DMS53 treated with DMSO at 0.1 percent for 48 hours (cell line): ENCODE measurements at regions not wholly inside any gene's neighbourhood (a gene's known extent, or its start where the extent isn't known, plus 50 kb on each side); places are given as distances from the start of the nearest gene placed in this dataset.
"Not testable (repeated sequence)": the region's sequence is repeated elsewhere in the genome, so short reads cannot be mapped to it uniquely, and the experiment has no call there.

Experiments used
- DNase-seq: peaks from one replicate; lab custom pipeline; 2025; ENCODE audit not compliant: unreplicated experiment; lab: John Stamatoyannopoulos, UW

- DNase-seq, result no peak
These were observed 200.8 kb upstream of the GADL1 start for GRCh38 chr3:31095255-31095654.

DNA sequence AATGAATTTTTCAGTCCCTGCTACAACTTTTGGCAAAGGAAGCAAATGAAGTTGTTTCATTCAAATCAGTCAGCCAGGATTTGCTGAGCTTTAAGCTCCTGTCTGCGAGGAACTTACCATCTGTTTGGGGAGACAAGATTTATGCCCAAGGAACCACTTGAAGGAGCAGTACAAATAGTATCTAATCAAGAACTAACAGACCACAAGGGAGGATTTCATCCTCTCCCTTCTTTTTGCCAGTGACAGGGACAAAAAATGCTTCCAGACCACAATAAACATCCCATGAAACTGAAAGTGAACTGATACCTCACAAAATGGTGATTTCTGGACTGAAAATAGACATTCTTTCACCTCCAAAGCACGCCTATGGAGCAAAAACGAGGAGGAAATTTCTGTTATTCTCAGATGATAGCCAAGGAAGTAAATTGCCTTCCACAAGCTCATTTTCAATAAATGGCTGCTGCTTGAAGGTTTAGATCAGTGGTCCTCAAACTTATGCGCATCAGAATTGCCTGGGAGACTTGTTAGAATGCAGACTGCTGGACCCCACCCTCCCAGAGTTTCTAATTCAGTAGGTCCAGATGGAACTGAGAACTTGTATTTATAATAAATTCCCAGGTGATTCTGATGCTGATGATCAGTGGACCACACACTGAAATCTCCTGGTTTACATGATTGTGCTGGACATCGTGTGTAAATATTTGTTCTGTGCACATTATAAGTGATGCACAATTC, 202.4 kb upstream of the GADL1 start:
- no peak for DNase-seq

DNA sequence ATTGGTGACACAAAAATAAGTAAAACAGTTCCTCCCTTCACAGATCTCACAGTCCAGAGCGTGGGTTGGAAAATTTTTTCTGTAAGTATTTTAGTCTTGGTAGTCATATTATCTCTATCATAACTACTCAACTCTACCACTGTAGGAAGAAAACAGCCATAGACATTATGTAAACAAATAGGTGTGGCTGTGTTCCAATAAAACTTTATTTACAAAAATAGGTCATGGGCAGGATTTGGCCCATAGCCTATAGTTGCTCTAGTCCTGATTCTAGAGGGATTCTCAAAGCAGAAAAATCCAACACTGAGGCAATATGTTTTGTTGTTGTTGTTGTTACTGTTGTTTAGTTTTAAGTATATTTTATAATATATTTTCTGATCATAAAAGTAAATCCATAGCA, 206.1 kb upstream of the GADL1 start:
- no peak for DNase-seq

GRCh38 chr3:31101285-31101684, 206.8 kb upstream of the GADL1 start:
- not testable (repeated sequence) for DNase-seq

- DNase-seq, result no peak
These were observed 207.9 kb upstream of the GADL1 start for GRCh38 chr3:31102196-31102879.

DNA sequence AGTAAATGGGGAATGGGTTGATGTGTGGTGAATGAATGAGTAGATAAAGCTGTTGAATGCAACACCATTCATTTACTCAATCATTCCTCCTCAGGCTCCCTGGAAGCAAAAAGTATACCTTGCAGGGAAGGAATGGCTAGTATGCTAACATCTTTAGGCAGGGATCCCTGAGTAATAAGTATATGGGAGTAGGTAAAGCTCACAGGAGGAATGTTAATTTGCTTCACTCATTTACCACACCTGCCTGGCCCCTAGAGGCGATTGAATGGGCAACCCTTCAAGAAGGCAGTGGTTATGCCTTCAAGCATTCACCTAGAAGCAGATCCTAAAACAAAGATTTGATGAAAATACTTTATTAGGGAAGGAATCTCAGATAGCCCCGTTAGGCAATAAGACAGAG, 208.7 kb upstream of the GADL1 start:
- no peak for DNase-seq

GRCh38 chr3:31103623-31104180, 209.2 kb upstream of the GADL1 start:
- DNase-seq, result no peak

- DNase-seq, result no peak
These were observed 210.6 kb upstream of the GADL1 start for GRCh38 chr3:31105011-31105410.

DNA sequence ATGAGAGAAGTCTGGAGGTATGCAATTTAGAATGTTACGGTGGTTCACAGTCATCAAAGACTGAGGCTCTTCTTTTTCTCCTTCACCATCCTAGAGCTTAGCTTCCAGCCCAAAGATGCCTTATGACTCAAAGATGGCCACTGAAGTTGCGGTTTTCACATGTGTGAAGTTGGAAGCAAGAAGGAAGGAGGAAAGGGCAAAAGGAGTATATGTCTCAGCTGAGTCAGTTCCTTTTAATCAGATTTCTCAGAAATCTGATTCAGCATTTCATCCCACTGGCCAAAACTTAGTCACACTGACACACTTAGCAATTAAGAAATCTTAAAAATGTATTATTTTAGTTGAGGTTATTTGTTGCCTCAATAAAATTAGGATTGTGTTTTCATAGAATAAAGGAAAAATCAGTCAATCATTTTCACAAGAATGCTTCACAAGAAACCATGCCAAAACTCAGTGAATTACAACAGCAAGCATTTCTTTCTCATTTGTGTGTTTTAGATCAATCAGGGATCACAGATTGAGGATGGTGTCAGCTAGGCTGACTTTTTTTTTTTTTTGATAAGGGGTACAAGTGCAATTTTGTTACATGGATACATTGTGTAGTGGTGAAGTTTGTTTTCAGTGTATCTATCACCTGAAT, 211.1 kb upstream of the GADL1 start:
- DNase-seq, result no peak

- no peak for DNase-seq
These were observed 211.7 kb upstream of the GADL1 start for GRCh38 chr3:31106204-31106603.

GRCh38 chr3:31106912-31107311, 212.5 kb upstream of the GADL1 start:
- DNase-seq, result no peak

DNA sequence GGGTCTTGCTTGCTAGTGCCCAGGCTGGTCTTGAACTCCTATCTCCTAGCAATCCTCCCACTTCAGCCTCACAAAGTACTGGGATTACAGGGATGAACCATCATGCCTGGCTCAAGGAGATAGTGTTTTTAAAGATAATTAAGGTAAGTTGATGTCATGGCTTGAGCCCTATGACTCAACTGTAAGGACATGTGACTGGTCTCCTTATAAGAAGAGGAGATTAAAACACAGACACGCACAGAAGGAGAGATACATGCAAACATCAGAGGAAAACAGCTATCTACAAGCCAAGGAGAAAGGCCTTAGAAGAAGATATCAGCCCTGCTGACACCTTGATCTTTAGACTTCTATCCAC, 220.4 kb upstream of the GADL1 start:
- no peak for DNase-seq

DNA sequence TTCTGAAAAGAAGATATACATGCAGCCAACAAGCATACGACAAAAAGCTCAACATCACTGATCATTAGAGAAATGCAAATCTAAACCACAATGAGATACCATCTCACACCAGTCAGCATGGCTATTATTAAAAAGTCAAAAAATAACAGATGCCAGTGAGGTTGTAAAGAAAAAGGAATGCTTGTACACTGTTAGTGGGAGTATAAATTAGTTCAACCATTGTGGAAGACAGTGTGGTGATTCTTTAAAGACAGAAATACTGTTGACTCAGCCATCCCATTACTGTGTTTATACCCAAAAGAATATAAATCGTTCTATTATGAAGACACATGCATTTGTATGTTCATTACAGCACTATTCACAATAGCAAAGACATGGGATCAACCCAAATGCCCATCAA, 221.1 kb upstream of the GADL1 start:
- DNase-seq, result not testable (repeated sequence)

- no peak for DNase-seq
These were observed 222.2 kb upstream of the GADL1 start for GRCh38 chr3:31116651-31117050.

- no peak for DNase-seq
These were observed 223.4 kb upstream of the GADL1 start for GRCh38 chr3:31117854-31118253.

GRCh38 chr3:31124373-31124772, 229.9 kb upstream of the GADL1 start:
- no peak for DNase-seq

GRCh38 chr3:31125413-31126020, 231.1 kb upstream of the GADL1 start:
- no peak for DNase-seq

- DNase-seq, result no peak
These were observed 234.8 kb upstream of the GADL1 start for GRCh38 chr3:31129241-31129640.

DNA sequence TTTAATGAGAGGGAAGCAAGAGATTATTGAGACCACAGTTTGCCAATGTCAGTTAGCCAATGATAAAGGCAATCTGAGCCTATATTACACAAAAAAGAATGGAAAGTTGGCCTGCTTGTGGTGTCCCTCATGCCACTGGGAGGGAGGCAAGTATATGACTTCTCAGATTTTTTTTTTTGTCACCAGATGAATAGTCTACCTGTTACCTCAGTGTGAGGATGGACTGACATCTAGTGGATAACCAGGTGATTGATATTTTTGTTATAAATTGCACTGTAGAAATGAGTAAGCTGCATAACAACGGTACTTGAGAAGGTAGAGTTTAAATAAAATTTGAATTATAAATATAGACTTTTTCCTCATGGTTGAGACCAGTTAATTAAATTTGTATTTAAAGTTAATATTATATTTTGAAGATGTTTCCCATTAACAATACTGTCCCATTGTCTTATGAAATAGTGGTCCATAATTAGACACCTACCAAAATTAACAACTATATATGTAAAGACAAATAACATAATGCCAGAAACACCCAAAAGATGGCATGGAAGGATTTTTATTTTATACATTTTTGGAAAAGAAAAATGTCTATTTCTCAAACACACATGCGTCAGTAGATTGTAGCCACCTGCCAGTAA, 237.8 kb upstream of the GADL1 start:
- DNase-seq, result no peak

GRCh38 chr3:31133541-31133940, 239.1 kb upstream of the GADL1 start:
- DNase-seq, result no peak

DNA sequence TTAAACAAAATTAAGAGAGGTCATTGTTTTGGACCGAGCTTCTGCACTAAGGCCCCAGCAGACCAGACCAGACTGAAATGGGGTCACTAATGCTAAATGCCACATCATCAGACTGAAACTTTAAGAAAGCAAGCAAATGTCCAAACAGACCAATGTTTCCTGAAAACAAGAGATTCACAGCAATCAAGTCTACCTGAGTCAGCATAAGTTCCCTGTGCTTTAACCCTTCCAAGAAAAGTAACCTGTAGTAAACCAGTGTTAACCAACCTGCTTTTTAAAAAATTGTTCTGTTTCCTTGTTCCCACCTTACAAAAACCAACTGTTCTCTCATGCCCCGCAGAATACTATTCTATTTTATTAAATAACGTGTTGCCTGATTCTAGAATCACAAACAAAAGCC, 241.1 kb upstream of the GADL1 start:
- no peak for DNase-seq
